ENCODE measurements at regions not wholly inside any gene's neighbourhood (a gene's known extent, or its start where the extent isn't known, plus 50 kb on each side); places are given as distances from the start of the nearest gene placed in this dataset.

DNA sequence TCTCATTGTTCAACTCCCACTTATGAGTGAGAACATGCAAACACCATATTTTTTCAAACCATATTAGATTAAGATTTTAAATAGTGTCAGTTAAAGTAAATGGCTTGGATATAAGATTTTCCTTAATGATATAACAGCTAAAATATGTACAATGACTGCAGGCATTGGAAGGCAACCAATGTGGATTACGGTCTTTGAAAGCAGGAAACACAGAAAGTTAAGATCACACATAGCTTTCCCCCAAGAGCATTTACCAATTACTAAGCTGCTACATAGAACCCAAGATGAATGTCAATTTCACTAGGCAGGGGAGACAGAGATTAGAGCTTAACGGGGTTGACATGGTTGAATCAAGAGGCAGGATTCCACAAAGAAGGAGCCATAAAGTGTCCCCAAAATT is 173.2 kb upstream of the TRPC4 start (continued):
- TF ChIP-seq, protein P1, sequence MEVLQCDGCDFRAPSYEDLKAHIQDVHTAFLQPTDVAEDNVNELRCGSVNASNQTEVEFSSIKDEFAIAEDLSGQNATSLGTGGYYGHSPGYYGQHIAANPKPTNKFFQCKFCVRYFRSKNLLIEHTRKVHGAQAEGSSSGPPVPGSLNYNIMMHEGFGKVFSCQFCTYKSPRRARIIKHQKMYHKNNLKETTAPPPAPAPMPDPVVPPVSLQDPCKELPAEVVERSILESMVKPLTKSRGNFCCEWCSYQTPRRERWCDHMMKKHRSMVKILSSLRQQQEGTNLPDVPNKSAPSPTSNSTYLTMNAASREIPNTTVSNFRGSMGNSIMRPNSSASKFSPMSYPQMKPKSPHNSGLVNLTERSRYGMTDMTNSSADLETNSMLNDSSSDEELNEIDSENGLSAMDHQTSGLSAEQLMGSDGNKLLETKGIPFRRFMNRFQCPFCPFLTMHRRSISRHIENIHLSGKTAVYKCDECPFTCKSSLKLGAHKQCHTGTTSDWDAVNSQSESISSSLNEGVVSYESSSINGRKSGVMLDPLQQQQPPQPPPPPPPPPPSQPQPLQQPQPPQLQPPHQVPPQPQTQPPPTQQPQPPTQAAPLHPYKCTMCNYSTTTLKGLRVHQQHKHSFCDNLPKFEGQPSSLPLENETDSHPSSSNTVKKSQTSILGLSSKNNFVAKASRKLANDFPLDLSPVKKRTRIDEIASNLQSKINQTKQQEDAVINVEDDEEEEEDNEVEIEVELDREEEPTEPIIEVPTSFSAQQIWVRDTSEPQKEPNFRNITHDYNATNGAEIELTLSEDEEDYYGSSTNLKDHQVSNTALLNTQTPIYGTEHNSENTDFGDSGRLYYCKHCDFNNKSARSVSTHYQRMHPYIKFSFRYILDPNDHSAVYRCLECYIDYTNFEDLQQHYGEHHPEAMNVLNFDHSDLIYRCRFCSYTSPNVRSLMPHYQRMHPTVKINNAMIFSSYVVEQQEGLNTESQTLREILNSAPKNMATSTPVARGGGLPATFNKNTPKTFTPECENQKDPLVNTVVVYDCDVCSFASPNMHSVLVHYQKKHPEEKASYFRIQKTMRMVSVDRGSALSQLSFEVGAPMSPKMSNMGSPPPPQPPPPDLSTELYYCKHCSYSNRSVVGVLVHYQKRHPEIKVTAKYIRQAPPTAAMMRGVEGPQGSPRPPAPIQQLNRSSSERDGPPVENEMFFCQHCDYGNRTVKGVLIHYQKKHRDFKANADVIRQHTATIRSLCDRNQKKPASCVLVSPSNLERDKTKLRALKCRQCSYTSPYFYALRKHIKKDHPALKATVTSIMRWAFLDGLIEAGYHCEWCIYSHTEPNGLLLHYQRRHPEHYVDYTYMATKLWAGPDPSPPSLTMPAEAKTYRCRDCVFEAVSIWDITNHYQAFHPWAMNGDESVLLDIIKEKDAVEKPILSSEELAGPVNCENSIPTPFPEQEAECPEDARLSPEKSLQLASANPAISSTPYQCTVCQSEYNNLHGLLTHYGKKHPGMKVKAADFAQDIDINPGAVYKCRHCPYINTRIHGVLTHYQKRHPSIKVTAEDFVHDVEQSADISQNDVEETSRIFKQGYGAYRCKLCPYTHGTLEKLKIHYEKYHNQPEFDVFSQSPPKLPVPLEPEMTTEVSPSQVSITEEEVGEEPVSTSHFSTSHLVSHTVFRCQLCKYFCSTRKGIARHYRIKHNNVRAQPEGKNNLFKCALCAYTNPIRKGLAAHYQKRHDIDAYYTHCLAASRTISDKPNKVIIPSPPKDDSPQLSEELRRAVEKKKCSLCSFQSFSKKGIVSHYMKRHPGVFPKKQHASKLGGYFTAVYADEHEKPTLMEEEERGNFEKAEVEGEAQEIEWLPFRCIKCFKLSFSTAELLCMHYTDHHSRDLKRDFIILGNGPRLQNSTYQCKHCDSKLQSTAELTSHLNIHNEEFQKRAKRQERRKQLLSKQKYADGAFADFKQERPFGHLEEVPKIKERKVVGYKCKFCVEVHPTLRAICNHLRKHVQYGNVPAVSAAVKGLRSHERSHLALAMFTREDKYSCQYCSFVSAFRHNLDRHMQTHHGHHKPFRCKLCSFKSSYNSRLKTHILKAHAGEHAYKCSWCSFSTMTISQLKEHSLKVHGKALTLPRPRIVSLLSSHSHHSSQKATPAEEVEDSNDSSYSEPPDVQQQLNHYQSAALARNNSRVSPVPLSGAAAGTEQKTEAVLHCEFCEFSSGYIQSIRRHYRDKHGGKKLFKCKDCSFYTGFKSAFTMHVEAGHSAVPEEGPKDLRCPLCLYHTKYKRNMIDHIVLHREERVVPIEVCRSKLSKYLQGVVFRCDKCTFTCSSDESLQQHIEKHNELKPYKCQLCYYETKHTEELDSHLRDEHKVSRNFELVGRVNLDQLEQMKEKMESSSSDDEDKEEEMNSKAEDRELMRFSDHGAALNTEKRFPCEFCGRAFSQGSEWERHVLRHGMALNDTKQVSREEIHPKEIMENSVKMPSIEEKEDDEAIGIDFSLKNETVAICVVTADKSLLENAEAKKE (CRISPR knock-in tag; IDR thresholded peaks at IDR 0.05), result no peak
- TF ChIP-seq EZH2 (IDR thresholded peaks at IDR 0.05; ENCODE audit: low read depth, unreplicated experiment) (no peak), POLR2AphosphoS5 (IDR thresholded peaks at IDR 0.05; ENCODE audit: low read depth) (no peak), CREB1 (CRISPR knock-in tag; IDR thresholded peaks at IDR 0.05; ENCODE audit: low read depth) (no peak)

DNA sequence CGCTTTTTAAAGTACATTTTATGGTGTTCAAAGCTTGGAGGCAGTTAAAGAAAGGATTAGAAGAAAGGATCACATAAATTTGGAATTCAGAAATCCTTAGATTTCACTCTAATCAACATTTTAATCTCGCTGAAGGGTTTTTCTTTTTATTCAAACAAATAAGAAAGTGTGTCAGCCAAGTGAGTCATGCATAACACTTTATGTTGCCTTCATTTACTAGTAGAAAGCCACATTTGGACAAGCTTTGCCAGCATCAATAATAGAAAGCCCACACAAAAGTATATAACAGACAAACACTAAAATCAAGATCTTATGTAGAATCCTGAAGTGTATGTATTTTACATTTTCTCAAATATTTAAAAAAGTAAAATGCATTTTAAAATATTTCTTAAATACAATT is 154.9 kb upstream of the TRPC4 start:
- H3K9me3 Mint-ChIP-seq, result peaks cover 4% of the 10 kb centered on the region; the same call in 2 of the 3 replicates
- Histone ChIP-seq H3K4me1 (ENCODE audit: insufficient read depth) (no peaks in the 10 kb centered on the region), H3K9me2 (ENCODE audit: insufficient read depth) (no peaks in the 10 kb centered on the region), H3F3A (replicated peaks; ENCODE audit: low read depth) (no peaks in the 10 kb centered on the region), H3K27me3 (ENCODE audit: insufficient read depth) (no peaks in the 10 kb centered on the region), H4K20me1 (replicated peaks; ENCODE audit: insufficient read depth) (no peaks in the 10 kb centered on the region), H2AFZ (no peak overlapping the region), H3K4me2 (no peak overlapping the region), H3K36me3 (ENCODE audit: insufficient read depth) (no peaks in the 10 kb centered on the region), H3K4me3 (no peak overlapping the region), H3K79me2 (replicated peaks; ENCODE audit: insufficient read depth) (no peaks in the 10 kb centered on the region), H3K27ac (ENCODE audit: low read depth) (no peak overlapping the region)
- H3K36me3 Mint-ChIP-seq (ENCODE audit: low read depth), result no peaks in the 10 kb centered on the region
- DNase-seq (ENCODE audit: low spot score) (no peak), ATAC-seq (no peak)
- peaks cover 6% of the 10 kb centered on the region for H3K27me3 Mint-ChIP-seq (ENCODE audit: insufficient read depth, low read depth, poor library complexity)
- H3K4me3 Mint-ChIP-seq, result no peak overlapping the region
- H3K4me1 Mint-ChIP-seq, result no peaks in the 10 kb centered on the region
- no peak overlapping the region for H3K27ac Mint-ChIP-seq
- TF ChIP-seq CTCF (conservative IDR thresholded peaks at IDR 0.05; ENCODE audit: low read depth in 2 of 2) (no peak), ZNF114 (CRISPR knock-in tag; IDR thresholded peaks at IDR 0.05) (no peak), JUNB (IDR thresholded peaks at IDR 0.05; ENCODE audit: unreplicated experiment) (no peak), EZH2phosphoT487 (IDR thresholded peaks at IDR 0.05; ENCODE audit: unreplicated experiment) (no peak), EZH2 (IDR thresholded peaks at IDR 0.05; ENCODE audit: low read depth, unreplicated experiment) (no peak), STAT1 (IDR thresholded peaks at IDR 0.05; ENCODE audit: unreplicated experiment) (no peak)
- TF ChIP-seq, protein P1 (CRISPR knock-in tag; IDR thresholded peaks at IDR 0.05), result no peak
